ENCODE measurements at regions not wholly inside any gene's neighbourhood (a gene's known extent, or its start where the extent isn't known, plus 50 kb on each side); places are given as distances from the start of the nearest gene placed in this dataset.

- intact Hi-C loops (cut with DNase I): no loop called here
Measured at GRCh38 chr2:37425408-37425807, 81.0 kb downstream of the QPCT start.

GRCh38 chr2:37427241-37427640 is 82.8 kb downstream of the QPCT start:
- no peak for DNase-seq
- intact Hi-C loops (cut with DNase I): no loop called here

More at GRCh38 chr2:37425408-37425807, 81.0 kb downstream of the QPCT start:
- DNase-seq: no peak

- DNase-seq: no peak
- intact Hi-C loops (cut with DNase I): no loop called here
Measured at GRCh38 chr2:37436323-37436722, 91.9 kb downstream of the QPCT start.

- DNase-seq: no peak
- intact Hi-C loops (cut with DNase I): no loop called here
Measured at GRCh38 chr2:37439131-37439642, 94.8 kb downstream of the QPCT start.

GRCh38 chr2:37441055-37441454 is 96.6 kb downstream of the QPCT start:
- DNase-seq: no peak
- intact Hi-C loops (cut with DNase I): no loop called here

DNA sequence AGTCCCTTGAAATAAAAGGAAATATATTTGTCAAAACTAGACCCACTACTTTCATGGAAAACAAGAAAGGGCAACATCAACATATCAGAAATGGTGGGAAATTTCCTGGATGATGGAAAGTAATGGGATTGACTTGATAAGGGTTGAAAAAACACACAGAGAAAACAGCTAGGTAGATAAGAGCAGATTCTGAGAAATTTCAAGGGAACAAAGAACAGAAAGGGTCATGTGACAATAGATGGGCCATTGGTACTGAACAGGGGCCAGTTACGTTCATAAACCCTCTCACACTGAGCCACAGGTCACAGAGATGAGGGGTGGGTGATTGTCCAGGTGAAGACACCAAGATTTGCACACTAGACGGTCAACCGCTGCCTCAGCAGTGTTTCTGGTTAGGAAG is 98.7 kb downstream of the QPCT start:
- DNase-seq: no peak
- intact Hi-C loops (cut with DNase I): no loop called here

DNA sequence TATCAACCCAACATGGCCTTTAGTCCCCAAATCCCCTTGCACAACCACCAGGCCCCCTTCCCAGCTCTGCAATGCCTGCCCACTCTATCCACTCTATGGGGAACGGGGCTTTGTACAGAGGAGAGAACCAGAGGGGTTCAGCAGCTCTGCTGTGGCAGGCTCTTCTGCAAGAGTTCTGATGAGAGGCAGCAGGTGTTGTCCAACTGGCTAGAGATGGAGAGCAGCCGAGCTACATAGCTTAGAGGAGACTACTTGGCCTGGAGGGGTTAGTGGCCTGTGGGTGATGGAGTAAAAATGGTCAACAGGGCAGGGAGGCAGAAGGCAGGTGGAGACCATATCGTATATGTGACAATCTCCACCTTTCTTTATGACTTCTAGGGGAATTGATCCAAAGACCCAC is 103.0 kb downstream of the QPCT start:
- DNase-seq: no peak
- intact Hi-C loops (cut with DNase I): no loop called here

GRCh38 chr2:37448342-37449120 is 104.1 kb downstream of the QPCT start:
- no peak for DNase-seq
- intact Hi-C loops (cut with DNase I): no loop called here

- no peak for DNase-seq
- intact Hi-C loops (cut with DNase I): no loop called here
Measured at GRCh38 chr2:37449761-37450296, 105.4 kb downstream of the QPCT start.

GRCh38 chr2:37453027-37453426 is 108.6 kb downstream of the QPCT start:
- intact Hi-C loops (cut with DNase I): no loop called here
- no peak for DNase-seq

- DNase-seq: no peak
- intact Hi-C loops (cut with DNase I): no loop called here
Measured at GRCh38 chr2:37454851-37455762, 110.7 kb downstream of the QPCT start.

DNA sequence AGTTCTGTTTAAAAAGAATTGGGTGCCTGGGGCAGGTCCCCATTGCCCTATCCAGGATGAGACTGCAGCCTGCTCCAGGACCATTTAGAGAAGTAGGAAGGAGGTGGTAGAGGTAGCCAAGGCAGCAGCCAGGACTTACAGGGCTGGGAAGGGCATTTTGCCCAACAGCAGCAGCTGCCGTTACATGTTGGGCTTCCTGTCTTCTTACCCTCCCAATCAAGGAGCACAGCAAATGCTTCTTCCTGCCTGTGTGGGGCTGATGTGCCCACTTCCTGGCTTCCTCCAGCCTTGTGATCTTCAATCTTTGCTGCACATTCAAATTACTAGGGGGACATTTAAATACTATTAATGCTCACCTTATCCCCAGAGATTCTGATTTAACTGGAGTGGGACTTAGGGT is 112.0 kb downstream of the QPCT start:
- intact Hi-C loops (cut with DNase I): no loop called here
- DNase-seq: no peak

GRCh38 chr2:37457401-37457901 is 113.0 kb downstream of the QPCT start:
- intact Hi-C loops (cut with DNase I): no loop called here
- no peak for DNase-seq

DNA sequence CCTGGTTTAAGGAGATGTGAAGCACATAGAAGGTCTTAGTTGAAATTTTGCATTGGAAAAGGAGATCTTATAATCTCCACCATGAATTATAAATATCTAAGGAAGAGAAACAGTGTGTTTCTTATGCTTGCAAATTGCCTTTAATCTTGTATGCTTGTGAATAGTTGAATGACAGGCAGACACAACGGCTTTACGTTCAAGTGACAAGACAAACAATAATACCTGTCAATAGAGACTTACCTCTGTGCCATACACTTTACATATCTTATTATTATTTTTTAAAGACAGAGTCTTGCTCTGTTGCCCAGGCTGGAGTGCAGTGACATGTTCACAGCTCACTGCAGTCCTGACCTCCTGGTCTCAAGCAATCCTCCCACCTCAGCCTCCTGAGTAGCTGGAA is 113.7 kb downstream of the QPCT start:
- intact Hi-C loops (cut with DNase I): no loop called here
- no peak for DNase-seq

- intact Hi-C loops (cut with DNase I): no loop called here
- no peak for DNase-seq
Measured at GRCh38 chr2:37459095-37459981, 114.9 kb downstream of the QPCT start.

- intact Hi-C loops (cut with DNase I): no loop called here
- no peak for DNase-seq
Measured at GRCh38 chr2:37460896-37461229, 116.4 kb downstream of the QPCT start.

GRCh38 chr2:37464067-37464466 is 119.6 kb downstream of the QPCT start:
- intact Hi-C loops (cut with DNase I): no loop called here
- DNase-seq: no peak

DNA sequence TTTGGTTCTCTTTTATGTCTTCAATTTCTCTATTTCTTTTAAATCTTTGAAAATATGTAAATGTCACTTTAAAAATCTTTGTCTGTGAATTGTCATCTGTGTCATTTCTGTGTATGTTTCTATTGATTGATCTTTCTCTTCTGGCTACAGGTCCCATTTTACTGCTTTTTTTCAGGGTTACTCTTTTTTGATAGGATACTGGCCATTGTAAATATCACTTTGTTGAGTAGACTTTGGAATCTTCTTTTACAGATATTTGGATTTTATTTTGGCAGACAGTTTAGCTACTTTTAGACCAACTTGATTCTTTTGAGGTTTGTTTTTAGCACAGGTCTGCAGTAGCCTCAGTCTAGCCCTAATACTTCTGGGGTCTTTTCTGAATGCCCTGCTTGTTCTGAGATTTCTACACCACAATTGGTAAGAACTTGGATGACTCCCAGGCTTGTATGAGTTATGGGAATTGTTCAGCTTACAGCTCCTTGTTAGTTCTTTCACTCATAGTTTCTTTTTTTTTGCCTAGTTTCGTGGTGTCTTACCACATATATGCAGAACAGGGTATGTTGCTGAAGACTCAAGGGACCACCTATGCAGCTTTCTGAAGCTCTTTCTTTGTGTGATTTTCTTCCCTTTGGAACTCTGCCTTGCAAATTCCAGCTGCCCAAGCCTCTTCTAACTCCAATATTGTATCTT is 122.2 kb downstream of the QPCT start:
- no peak for DNase-seq
- intact Hi-C loops (cut with DNase I): no loop called here

GRCh38 chr2:37468170-37468569 is 123.7 kb downstream of the QPCT start:
- intact Hi-C loops (cut with DNase I): no loop called here
- no peak for DNase-seq

DNA sequence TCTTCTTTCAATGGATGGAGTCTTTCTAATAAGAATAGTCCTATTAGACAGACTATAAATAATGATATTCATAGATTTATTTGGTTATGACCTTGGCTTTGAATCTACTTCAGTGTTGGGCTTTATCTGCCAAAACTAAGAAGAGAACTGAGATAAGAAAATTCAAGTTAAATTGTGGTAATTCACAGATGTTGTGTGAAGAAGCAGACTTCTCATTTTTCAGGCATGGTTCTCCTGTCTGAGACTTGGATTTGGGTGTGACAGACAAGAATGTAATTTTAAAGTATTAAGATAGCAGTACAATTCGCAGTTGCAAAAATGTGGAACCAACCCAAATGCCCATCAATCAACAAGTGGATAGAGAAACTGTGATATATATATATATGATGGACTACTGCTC is 124.7 kb downstream of the QPCT start:
- no peak for DNase-seq
- intact Hi-C loops (cut with DNase I): no loop called here

All from posterior cingulate gyrus (tissue), 11 donors.